Endodermal cell (in vitro differentiated cells): ENCODE measurements at regions not wholly inside any gene's neighbourhood (a gene's known extent, or its start where the extent isn't known, plus 50 kb on each side); places are given as distances from the start of the nearest gene placed in this dataset.

Experiments
- DNase-seq: peaks from one replicate; pipeline ENCODE4 v3.0.0-alpha.2; 2017
- H3K27ac ChIP-seq: 2 replicates; pipeline ENCODE4 v1.5.1; 2013; ENCODE audit warnings: mild to moderate bottlenecking, low read depth, low read length, moderate library complexity
- H3K27me3 ChIP-seq: 2 replicates; pipeline ENCODE4 v1.6.1; 2013; ENCODE audit warnings: mild to moderate bottlenecking, low read length, moderate library complexity; ENCODE audit not compliant: insufficient read depth, control insufficient read depth, poor library complexity, severe bottlenecking
- H3K36me3 ChIP-seq: 2 replicates; pipeline ENCODE4 v1.7.0; 2013; ENCODE audit warnings: mild to moderate bottlenecking, low read length, moderate library complexity; ENCODE audit not compliant: control insufficient read depth, insufficient read depth
- H3K4me1 ChIP-seq: one replicate; pipeline ENCODE4 v1.7.0; 2013; ENCODE audit warnings: low read length; ENCODE audit not compliant: control insufficient read depth, insufficient read depth
- H3K4me3 ChIP-seq: 2 replicates; pipeline ENCODE4 v1.5.1; 2013; ENCODE audit warnings: mild to moderate bottlenecking, low read length, moderate library complexity
- H3K9ac ChIP-seq: 2 replicates; pipeline ENCODE4 v1.6.1; 2013; ENCODE audit warnings: mild to moderate bottlenecking, low read length, moderate library complexity; ENCODE audit not compliant: poor library complexity, severe bottlenecking; ENCODE audit errors: extremely low read depth
- H3K9me3 ChIP-seq: 2 replicates; pipeline ENCODE4 v1.6.1; 2013; ENCODE audit warnings: mild to moderate bottlenecking, low read length, moderate library complexity; ENCODE audit not compliant: control insufficient read depth
- H3K27ac Mint-ChIP-seq: 2 replicates; pipeline ENCODE4 v1.8.0; 2020; ENCODE audit warnings: mixed read lengths
- H3K27me3 Mint-ChIP-seq: 2 replicates; pipeline ENCODE4 v1.8.0; 2021; ENCODE audit warnings: mild to moderate bottlenecking, mixed read lengths; ENCODE audit not compliant: insufficient read depth
- H3K36me3 Mint-ChIP-seq: 2 replicates; pipeline ENCODE4 v1.8.0; 2020; ENCODE audit warnings: low read depth, mixed read lengths
- H3K4me1 Mint-ChIP-seq: 2 replicates; pipeline ENCODE4 v1.8.0; 2020; ENCODE audit warnings: mixed read lengths
- H3K4me3 Mint-ChIP-seq: 2 replicates; pipeline ENCODE4 v1.8.0; 2020; ENCODE audit warnings: mild to moderate bottlenecking, moderate library complexity, mixed read lengths
- H3K9me3 Mint-ChIP-seq: 2 replicates; pipeline ENCODE4 v1.8.0; 2020; ENCODE audit warnings: mild to moderate bottlenecking, mixed read lengths
- CTCF ChIP-seq: fragments of 200-600 bp; sonication (generic); conservative IDR thresholded peaks from 2 replicates; pipeline ENCODE4 v1.5.0; 2021; ENCODE audit warnings: antibody characterized with exemption, mild to moderate bottlenecking
- WGBS, 2 experiments: methylation state at CpG; one replicate each; pipeline versions ENCODE4 v1.1.5 to v1.1.7; 2013; ENCODE audit warnings: missing lambda C conversion rate in 2 of 2, mixed read lengths in 1 of 2; ENCODE audit not compliant: insufficient coverage in 1 of 2, insufficient read length in 1 of 2; 5-methylcytosine and 5-hydroxymethylcytosine counted together

- no peak overlapping the region for H3K27ac ChIP-seq
- H3K4me3 Mint-ChIP-seq = no peak overlapping the region
- H3K36me3 Mint-ChIP-seq = no peaks in the 10 kb centered on the region
- H3K27me3 ChIP-seq = no peaks in the 10 kb centered on the region
- H3K4me3 ChIP-seq = no peak overlapping the region
- H3K27me3 Mint-ChIP-seq = peaks cover 1% of the 10 kb centered on the region
- TF ChIP-seq CTCF = no peak
- no peak overlapping the region for H3K27ac Mint-ChIP-seq
- peaks cover 8% of the 10 kb centered on the region for H3K9me3 Mint-ChIP-seq
- WGBS, 2 experiments = 79 to 83% methylated on average over 1 to 5 of the region's 5 CpGs
- H3K9me3 ChIP-seq = peaks cover 7% of the 10 kb centered on the region
- no peak overlapping the region for H3K9ac ChIP-seq
- H3K4me1 Mint-ChIP-seq = no peaks in the 10 kb centered on the region
- H3K36me3 ChIP-seq = no peaks in the 10 kb centered on the region
- no peaks in the 10 kb centered on the region for H3K4me1 ChIP-seq
- DNase-seq = no peak
Measured at GRCh38 chr20:23143098-23143497, 57.0 kb upstream of the CD93 start.

GRCh38 chr20:23142162-23143050 is 56.3 kb upstream of the CD93 start:
- H3K9ac ChIP-seq = no peak overlapping the region
- H3K27me3 Mint-ChIP-seq = peaks cover 1% of the 10 kb centered on the region
- DNase-seq = no peak
- peaks cover 7% of the 10 kb centered on the region for H3K9me3 ChIP-seq
- no peak overlapping the region for H3K4me3 Mint-ChIP-seq
- H3K36me3 Mint-ChIP-seq = no peaks in the 10 kb centered on the region
- TF ChIP-seq CTCF = no peak
- H3K4me1 ChIP-seq = no peaks in the 10 kb centered on the region
- H3K4me1 Mint-ChIP-seq = no peaks in the 10 kb centered on the region
- no peak overlapping the region for H3K4me3 ChIP-seq
- no peak overlapping the region for H3K27ac Mint-ChIP-seq
- 94 to 100% methylated on average over 10 to 16 of the region's 16 CpGs for WGBS, 2 experiments
- no peaks in the 10 kb centered on the region for H3K36me3 ChIP-seq
- H3K27me3 ChIP-seq = no peaks in the 10 kb centered on the region
- no peak overlapping the region for H3K27ac ChIP-seq
- H3K9me3 Mint-ChIP-seq = peaks cover 8% of the 10 kb centered on the region

GRCh38 chr20:23141450-23142161 is 55.5 kb upstream of the CD93 start:
- Mint-ChIP-seq H3K27me3 (peaks cover under 1% of the 10 kb centered on the region), H3K27ac (no peak overlapping the region), H3K9me3 (peaks cover 4% of the 10 kb centered on the region)

More at GRCh38 chr20:23141450-23142161, 55.5 kb upstream of the CD93 start:
- H3K27me3 ChIP-seq = no peaks in the 10 kb centered on the region
- DNase-seq = no peak
- Mint-ChIP-seq H3K4me1 (no peaks in the 10 kb centered on the region), H3K36me3 (no peaks in the 10 kb centered on the region), H3K4me3 (no peak overlapping the region)
- no peaks in the 10 kb centered on the region for H3K4me1 ChIP-seq
- no peak for TF ChIP-seq CTCF
- H3K9me3 ChIP-seq = peaks cover 7% of the 10 kb centered on the region
- H3K9ac ChIP-seq = no peak overlapping the region
- H3K27ac ChIP-seq = no peak overlapping the region
- H3K36me3 ChIP-seq = no peaks in the 10 kb centered on the region
- no peak overlapping the region for H3K4me3 ChIP-seq
- WGBS, 2 experiments = 93 to 96% methylated on average over 9 to 10 of the region's 10 CpGs
